OCI-LY7 (cell line): ENCODE measurements at regions not wholly inside any gene's neighbourhood (a gene's known extent, or its start where the extent isn't known, plus 50 kb on each side); places are given as distances from the start of the nearest gene placed in this dataset.

Source experiments
- BruUV-seq: library from RNA; stranded (reverse); fragments of 400-500 nt; replicated peaks from 2 replicates; lab custom pipeline; 2021; lab: Mats Ljungman, UMichigan
- CTCF ChIA-PET: fragments of 300-600 bp; sonication (Branson Sonifier 250); formaldehyde crosslinking; loops from one replicate; lab custom pipeline; 2022; ENCODE audit warnings: antibody characterized with exemption; ENCODE audit not compliant: unreplicated experiment; lab: Charles Lee
- POLR2A ChIA-PET: fragments of 300-600 bp; sonication (Branson Sonifier 250); formaldehyde crosslinking; loops from one replicate; lab custom pipeline; 2022; ENCODE audit warnings: antibody characterized with exemption; lab: Charles Lee
- DNase-seq: peaks from one replicate; pipeline ENCODE4 v3.0.0-alpha.2; 2015; ENCODE audit warnings: low spot score
- H2AFZ ChIP-seq: fragments of 200-600 bp; sonication (generic), shearing (Covaris generic); 2 replicates; pipeline ENCODE4 v1.6.1; 2014; ENCODE audit warnings: mild to moderate bottlenecking, antibody characterized with exemption, low read length, moderate library complexity
- H3K27ac ChIP-seq: fragments of 200-600 bp; sonication (generic); 2 replicates; pipeline ENCODE4 v1.5.1; 2014; ENCODE audit warnings: mixed run types, low read depth, mild to moderate bottlenecking, moderate library complexity, low read length, inconsistent platforms; ENCODE audit not compliant: poor library complexity, severe bottlenecking
- H3K36me3 ChIP-seq: fragments of 200-600 bp; sonication (generic); 2 replicates; pipeline ENCODE4 v1.6.1; 2014; ENCODE audit warnings: mild to moderate bottlenecking, antibody characterized with exemption, low read length, moderate library complexity, mixed read lengths; ENCODE audit not compliant: insufficient read depth
- H3K4me1 ChIP-seq: fragments of 200-600 bp; sonication (generic); 2 replicates; pipeline ENCODE4 v1.5.1; 2014; ENCODE audit warnings: mild to moderate bottlenecking, low read length; ENCODE audit not compliant: insufficient read depth, poor library complexity, severe bottlenecking
- H3K4me2 ChIP-seq: fragments of 200-600 bp; sonication (generic); 2 replicates; pipeline ENCODE4 v1.6.1; 2014; ENCODE audit warnings: mild to moderate bottlenecking, low read length
- H3K4me3 ChIP-seq: fragments of 200-600 bp; sonication (generic); 2 replicates; pipeline ENCODE4 v1.5.1; 2014; ENCODE audit warnings: mild to moderate bottlenecking, low read depth, low read length; ENCODE audit not compliant: poor library complexity, severe bottlenecking
- H3K79me2 ChIP-seq: fragments of 200-600 bp; sonication (generic); 2 replicates; pipeline ENCODE4 v1.6.1; 2016; ENCODE audit warnings: low read depth, mild to moderate bottlenecking, low read length, moderate library complexity, mixed read lengths; ENCODE audit not compliant: insufficient read depth
- H3K9me2 ChIP-seq: fragments of 200-600 bp; sonication (generic); 2 replicates; pipeline ENCODE4 v1.6.1; 2016; ENCODE audit warnings: mild to moderate bottlenecking, low read length, mixed read lengths; ENCODE audit not compliant: insufficient read depth
- H3K9me3 ChIP-seq: fragments of 200-600 bp; sonication (generic); 2 replicates; pipeline ENCODE4 v1.6.1; 2014; ENCODE audit warnings: mild to moderate bottlenecking, mixed run types, low read length, mixed read lengths
- H4K20me1 ChIP-seq: fragments of 200-600 bp; sonication (generic); 2 replicates; pipeline ENCODE4 v1.6.1; 2014; ENCODE audit warnings: mild to moderate bottlenecking, antibody characterized with exemption, low read length, moderate library complexity, mixed read lengths; ENCODE audit not compliant: insufficient read depth
- EZH2phosphoT487 ChIP-seq: fragments of 200-600 bp; sonication (generic); IDR thresholded peaks from 2 replicates; pipeline ENCODE4 v1.6.1; 2018; ENCODE audit warnings: low read depth, borderline replicate concordance, mild to moderate bottlenecking, mixed run types, antibody characterized with exemption, low read length, moderate library complexity, mixed read lengths
- intact Hi-C: fragments of 100-400 bp; cut with micrococcal nuclease; formaldehyde crosslinking; loops from one replicate; pipeline ENCODE4 v1.10.0; 2022; ENCODE audit not compliant: unreplicated experiment
- TF ChIP-seq, protein P1 (sequence below): fragments of 200-600 bp; sonication (generic); conservative IDR thresholded peaks from 2 replicates; pipeline ENCODE4 v1.5.1; 2014; ENCODE audit warnings: mild to moderate bottlenecking, antibody characterized with exemption, low read length, moderate library complexity, mixed read lengths

DNA sequence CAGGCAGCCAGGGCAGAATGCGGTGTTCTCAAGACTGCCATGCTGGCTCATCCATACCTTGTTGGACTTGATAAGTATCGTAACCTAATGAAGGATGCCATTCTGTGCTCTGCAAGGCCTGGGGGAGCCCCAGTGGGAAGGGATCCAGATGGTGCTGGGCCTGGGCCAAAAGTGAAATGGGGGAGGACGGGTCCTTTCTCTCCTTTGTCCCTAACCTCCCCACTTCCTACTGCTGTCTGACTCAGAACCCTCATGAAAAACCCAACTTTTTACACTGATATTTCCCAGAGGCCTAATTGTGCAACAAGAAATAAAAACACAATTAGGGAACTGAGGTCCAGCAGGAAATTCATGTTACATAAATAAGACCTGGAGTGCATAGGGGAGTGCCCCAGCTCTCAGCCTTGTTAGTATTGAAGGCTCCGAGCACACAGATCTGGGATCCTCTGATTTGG, 193.7 kb upstream of the SVIL start:
- no TSS peak for BruUV-seq
- CTCF ChIA-PET, result no interaction called here
- no peaks in the 10 kb centered on the region for H3K9me2 ChIP-seq
- POLR2A ChIA-PET, result no interaction called here
- no peaks in the 10 kb centered on the region for H3K9me3 ChIP-seq
- no peak overlapping the region for H3K4me2 ChIP-seq
- no peaks in the 10 kb centered on the region for H3K4me1 ChIP-seq
- no peaks in the 10 kb centered on the region for H3K36me3 ChIP-seq
- H4K20me1 ChIP-seq, result no peaks in the 10 kb centered on the region
- no peak for TF ChIP-seq EZH2phosphoT487
- TF ChIP-seq, protein P1, sequence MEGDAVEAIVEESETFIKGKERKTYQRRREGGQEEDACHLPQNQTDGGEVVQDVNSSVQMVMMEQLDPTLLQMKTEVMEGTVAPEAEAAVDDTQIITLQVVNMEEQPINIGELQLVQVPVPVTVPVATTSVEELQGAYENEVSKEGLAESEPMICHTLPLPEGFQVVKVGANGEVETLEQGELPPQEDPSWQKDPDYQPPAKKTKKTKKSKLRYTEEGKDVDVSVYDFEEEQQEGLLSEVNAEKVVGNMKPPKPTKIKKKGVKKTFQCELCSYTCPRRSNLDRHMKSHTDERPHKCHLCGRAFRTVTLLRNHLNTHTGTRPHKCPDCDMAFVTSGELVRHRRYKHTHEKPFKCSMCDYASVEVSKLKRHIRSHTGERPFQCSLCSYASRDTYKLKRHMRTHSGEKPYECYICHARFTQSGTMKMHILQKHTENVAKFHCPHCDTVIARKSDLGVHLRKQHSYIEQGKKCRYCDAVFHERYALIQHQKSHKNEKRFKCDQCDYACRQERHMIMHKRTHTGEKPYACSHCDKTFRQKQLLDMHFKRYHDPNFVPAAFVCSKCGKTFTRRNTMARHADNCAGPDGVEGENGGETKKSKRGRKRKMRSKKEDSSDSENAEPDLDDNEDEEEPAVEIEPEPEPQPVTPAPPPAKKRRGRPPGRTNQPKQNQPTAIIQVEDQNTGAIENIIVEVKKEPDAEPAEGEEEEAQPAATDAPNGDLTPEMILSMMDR, result no peak
- H2AFZ ChIP-seq, result no peak overlapping the region
- H3K79me2 ChIP-seq, result no peaks in the 10 kb centered on the region
- H3K4me3 ChIP-seq, result no peak overlapping the region
- H3K27ac ChIP-seq, result no peak overlapping the region
- no peak for DNase-seq
- intact Hi-C loops, result no loop called here

DNA sequence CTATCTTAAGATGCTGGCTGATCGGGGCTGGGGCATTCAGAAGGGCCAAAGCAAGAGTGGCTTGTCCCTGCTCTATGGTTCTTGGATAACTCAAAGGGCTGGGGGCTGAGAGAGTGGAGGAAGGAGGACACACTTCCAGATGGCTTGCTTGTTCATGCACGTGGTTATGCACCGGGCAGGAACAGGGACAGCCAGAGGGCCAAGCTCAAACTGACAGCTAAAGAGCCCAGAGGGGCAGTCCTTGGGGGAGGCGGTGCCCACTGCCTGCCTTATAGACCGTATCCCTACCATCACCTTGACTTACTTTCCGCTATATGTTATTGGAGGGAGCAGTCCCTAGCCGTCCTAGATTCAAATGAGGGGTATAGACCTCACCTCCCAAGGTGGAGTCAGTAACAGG, 192.7 kb upstream of the SVIL start:
- Histone ChIP-seq H3K27ac (no peak overlapping the region), H3K9me3 (no peaks in the 10 kb centered on the region), H4K20me1 (no peaks in the 10 kb centered on the region), H3K4me2 (no peak overlapping the region), H3K36me3 (no peaks in the 10 kb centered on the region), H2AFZ (no peak overlapping the region), H3K9me2 (no peaks in the 10 kb centered on the region), H3K4me1 (no peaks in the 10 kb centered on the region), H3K4me3 (no peak overlapping the region), H3K79me2 (no peaks in the 10 kb centered on the region)
- DNase-seq, result no peak
- ChIA-PET POLR2A (no interaction called here), CTCF (no interaction called here)
- intact Hi-C loops, result no loop called here
- no TSS peak for BruUV-seq
- TF ChIP-seq, protein P1, result no peak
- TF ChIP-seq EZH2phosphoT487, result no peak

DNA sequence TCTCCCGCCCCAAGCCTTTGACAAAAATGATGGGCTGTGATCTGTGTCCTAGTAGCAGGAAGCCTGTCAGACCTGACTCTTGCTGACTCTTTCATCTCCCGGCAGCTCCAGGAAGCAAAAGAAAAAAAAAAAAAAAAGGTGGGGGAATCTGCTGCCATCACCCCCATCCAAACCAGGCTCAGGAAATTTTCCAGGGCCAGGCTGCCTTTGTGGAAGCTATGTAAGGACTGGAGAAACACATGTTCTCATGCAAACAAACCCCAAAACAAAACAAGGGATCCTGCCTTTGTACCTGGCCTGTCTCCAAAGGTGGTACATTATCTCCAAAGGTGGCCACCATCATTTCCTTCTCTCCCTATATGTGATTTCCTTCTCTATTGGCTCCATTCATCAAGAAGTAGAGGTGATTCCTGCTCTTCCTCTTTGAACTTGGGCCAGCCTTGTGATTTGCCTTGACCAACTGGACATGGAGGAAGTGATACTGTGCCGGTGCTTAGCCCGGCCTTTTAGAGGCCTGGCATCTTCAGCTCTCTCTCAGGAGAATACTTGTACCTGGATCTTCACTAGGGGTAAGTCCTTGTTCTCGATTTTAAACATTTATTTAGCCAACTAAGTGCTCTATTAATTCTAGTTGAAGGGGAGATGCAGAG, 192.2 kb upstream of the SVIL start:
- intact Hi-C loops, result no loop called here
- ChIA-PET POLR2A (interaction anchor here (0.6 to 0.7 kb wide), 2 partner anchors 24 to 283 kb away, joined by 3 to 5 read pairs; no protein-coding TSS in a partner anchor), CTCF (no interaction called here)
- Histone ChIP-seq H2AFZ (no peak overlapping the region), H3K4me3 (no peak overlapping the region), H3K9me2 (no peaks in the 10 kb centered on the region), H3K36me3 (no peaks in the 10 kb centered on the region), H3K27ac (no peak overlapping the region), H4K20me1 (no peaks in the 10 kb centered on the region), H3K79me2 (no peaks in the 10 kb centered on the region), H3K4me1 (no peaks in the 10 kb centered on the region), H3K9me3 (no peaks in the 10 kb centered on the region), H3K4me2 (no peak overlapping the region)
- DNase-seq, result no peak
- BruUV-seq, result no TSS peak
- TF ChIP-seq EZH2phosphoT487, result no peak
- TF ChIP-seq, protein P1, result no peak
